Memory B cell (primary cell): ENCODE measurements at regions not wholly inside any gene's neighbourhood (a gene's known extent, or its start where the extent isn't known, plus 50 kb on each side); places are given as distances from the start of the nearest gene placed in this dataset.

Source experiments
- ATAC-seq: fragments of 150-1000 bp; cut with Tn5 transposase; 2 replicates; pipeline ENCODE4 v1.10.0; 2021; ENCODE audit warnings: low read depth, mild to moderate bottlenecking, moderate library complexity
- DNase-seq, 2 donors: peaks; one replicate each; pipeline ENCODE4 v3.0.0; 2022; ENCODE audit warnings: low spot score in 2 of 2
- H3K27ac Mint-ChIP-seq: one replicate; pipeline ENCODE4 v1.8.0; 2022; ENCODE audit warnings: mild to moderate bottlenecking, moderate library complexity, mixed read lengths
- H3K27me3 Mint-ChIP-seq: one replicate; pipeline ENCODE4 v1.8.0; 2022; ENCODE audit warnings: mixed read lengths
- H3K36me3 Mint-ChIP-seq: one replicate; pipeline ENCODE4 v1.8.0; 2022; ENCODE audit warnings: mild to moderate bottlenecking, mixed read lengths
- H3K4me1 Mint-ChIP-seq: one replicate; pipeline ENCODE4 v1.8.0; 2022; ENCODE audit warnings: mixed read lengths
- H3K4me3 Mint-ChIP-seq: one replicate; pipeline ENCODE4 v1.8.0; 2022; ENCODE audit warnings: mild to moderate bottlenecking, moderate library complexity, mixed read lengths
- H3K9me3 Mint-ChIP-seq: one replicate; pipeline ENCODE4 v1.8.0; 2022; ENCODE audit warnings: mixed read lengths

DNA sequence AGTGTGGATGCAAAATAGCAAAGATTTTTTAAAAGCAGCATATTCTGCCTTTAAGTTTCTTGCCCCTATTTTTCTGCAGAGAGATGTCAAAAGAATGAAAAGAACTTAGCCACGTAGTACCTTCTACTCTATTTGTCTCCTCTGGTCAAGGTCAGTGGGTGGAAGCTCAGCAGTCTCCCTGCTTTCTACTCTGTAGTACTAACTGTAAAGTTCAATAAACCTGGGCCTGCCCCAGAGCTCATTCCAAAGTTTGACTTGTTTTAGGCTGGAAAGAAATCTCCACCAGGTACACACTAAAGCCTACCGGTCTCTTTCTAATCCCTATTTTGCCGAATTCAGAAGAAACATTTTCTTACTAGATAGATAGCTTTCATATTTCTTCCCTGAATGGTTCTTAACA lies 247.9 kb upstream of the ARHGAP20 start:
- Mint-ChIP-seq H3K4me3 (no peak overlapping the region), H3K9me3 (no peaks in the 10 kb centered on the region), H3K36me3 (no peaks in the 10 kb centered on the region), H3K27me3 (peaks cover 4% of the 10 kb centered on the region), H3K4me1 (peaks cover 4% of the 10 kb centered on the region), H3K27ac (no peak overlapping the region)
- no peak for ATAC-seq
- DNase-seq: no peak

GRCh38 chr11:110958216-110958615 lies 246.0 kb upstream of the ARHGAP20 start:
- H3K4me3 Mint-ChIP-seq: no peak overlapping the region
- H3K27me3 Mint-ChIP-seq: peaks cover 6% of the 10 kb centered on the region
- no peak overlapping the region for H3K27ac Mint-ChIP-seq
- no peaks in the 10 kb centered on the region for H3K9me3 Mint-ChIP-seq
- peaks cover 4% of the 10 kb centered on the region for H3K4me1 Mint-ChIP-seq
- H3K36me3 Mint-ChIP-seq: no peaks in the 10 kb centered on the region
- no peak for ATAC-seq
- no peak for DNase-seq

GRCh38 chr11:110955776-110956175 lies 243.5 kb upstream of the ARHGAP20 start:
- H3K27me3 Mint-ChIP-seq: peaks cover 6% of the 10 kb centered on the region
- DNase-seq (no peak), ATAC-seq (no peak)
- no peaks in the 10 kb centered on the region for H3K36me3 Mint-ChIP-seq
- no peak overlapping the region for H3K27ac Mint-ChIP-seq
- H3K4me1 Mint-ChIP-seq: peaks cover 4% of the 10 kb centered on the region
- no peak overlapping the region for H3K4me3 Mint-ChIP-seq
- H3K9me3 Mint-ChIP-seq: no peaks in the 10 kb centered on the region

GRCh38 chr11:110951950-110952503 lies 239.8 kb upstream of the ARHGAP20 start:
- H3K4me1 Mint-ChIP-seq: peaks cover 2% of the 10 kb centered on the region
- H3K36me3 Mint-ChIP-seq: peaks cover 2% of the 10 kb centered on the region
- no peak overlapping the region for H3K4me3 Mint-ChIP-seq
- H3K27ac Mint-ChIP-seq: no peak overlapping the region
- ATAC-seq (no peak), DNase-seq (no peak)
- H3K9me3 Mint-ChIP-seq: peaks cover 1% of the 10 kb centered on the region
- peaks cover 5% of the 10 kb centered on the region for H3K27me3 Mint-ChIP-seq

DNA sequence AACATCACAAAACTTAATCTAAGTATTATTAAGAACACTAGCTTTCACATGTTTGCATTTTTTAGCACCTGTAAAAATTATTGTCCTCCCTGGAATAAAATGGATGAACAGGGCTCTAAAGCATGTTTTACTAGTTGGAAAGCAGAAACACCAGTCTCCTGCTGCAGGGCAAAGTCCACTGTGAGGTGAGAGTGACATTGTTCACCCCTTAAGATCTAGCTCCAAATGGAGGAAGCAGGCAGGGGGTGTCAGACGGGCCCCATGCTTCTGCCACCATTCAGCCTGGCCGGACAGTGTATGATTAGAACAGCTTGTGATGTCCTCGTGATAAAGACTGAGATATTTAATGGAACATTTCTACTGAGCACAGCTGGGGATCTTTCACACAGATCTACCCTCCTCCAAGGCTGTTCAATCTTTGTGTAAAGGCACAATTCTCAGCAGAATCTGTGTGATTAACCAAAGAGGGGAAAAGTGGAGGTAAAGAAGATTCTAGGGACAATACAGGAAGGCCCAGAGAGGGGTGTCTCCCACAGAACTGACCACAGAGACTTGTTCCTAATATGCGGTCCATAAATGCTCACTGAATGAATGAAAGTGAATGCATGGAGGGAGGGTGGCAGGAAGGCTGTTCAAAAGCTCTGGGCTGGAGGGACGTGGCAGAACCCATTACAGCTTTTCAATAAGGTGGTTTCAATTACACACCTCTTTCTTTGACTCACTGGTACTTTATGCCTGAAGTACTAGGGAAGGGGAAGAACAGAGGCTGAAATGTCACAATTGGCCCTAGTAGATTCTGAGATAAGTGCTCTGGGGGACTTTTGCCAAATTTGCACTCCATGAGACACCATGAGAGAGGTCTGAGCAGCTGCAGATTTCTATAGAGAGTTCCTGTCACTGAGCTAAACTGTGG lies 239.1 kb upstream of the ARHGAP20 start:
- Mint-ChIP-seq H3K27ac (no peak overlapping the region), H3K36me3 (peaks cover 2% of the 10 kb centered on the region), H3K4me3 (no peak overlapping the region), H3K4me1 (peaks cover 2% of the 10 kb centered on the region), H3K9me3 (peaks cover 1% of the 10 kb centered on the region), H3K27me3 (peaks cover 2% of the 10 kb centered on the region)
- DNase-seq (no peak), ATAC-seq (no peak)

DNA sequence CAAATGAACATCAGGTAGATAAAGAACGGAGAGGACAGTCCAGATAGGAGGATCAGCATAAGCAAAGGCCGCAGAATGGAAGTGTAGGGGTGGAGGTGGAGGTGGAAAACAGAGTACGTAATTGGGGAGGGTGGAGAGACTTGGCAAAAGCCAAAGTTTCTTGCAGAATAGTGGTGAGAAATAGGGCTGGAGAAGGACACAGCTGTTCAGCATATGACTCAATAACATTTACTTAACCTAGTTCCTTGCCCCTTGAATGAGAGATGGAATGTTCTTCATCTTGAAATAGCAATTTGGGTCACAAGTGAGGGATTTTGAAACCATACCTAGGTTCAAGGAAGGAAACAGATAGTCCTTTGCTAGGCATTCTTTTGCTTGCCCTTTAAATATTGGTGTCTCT lies 235.9 kb upstream of the ARHGAP20 start:
- Mint-ChIP-seq H3K36me3 (peaks cover 2% of the 10 kb centered on the region), H3K27ac (no peak overlapping the region), H3K4me3 (no peak overlapping the region), H3K9me3 (peaks cover 3% of the 10 kb centered on the region), H3K4me1 (peaks cover 2% of the 10 kb centered on the region), H3K27me3 (peaks cover 3% of the 10 kb centered on the region)
- ATAC-seq: no peak
- DNase-seq: no peak

DNA sequence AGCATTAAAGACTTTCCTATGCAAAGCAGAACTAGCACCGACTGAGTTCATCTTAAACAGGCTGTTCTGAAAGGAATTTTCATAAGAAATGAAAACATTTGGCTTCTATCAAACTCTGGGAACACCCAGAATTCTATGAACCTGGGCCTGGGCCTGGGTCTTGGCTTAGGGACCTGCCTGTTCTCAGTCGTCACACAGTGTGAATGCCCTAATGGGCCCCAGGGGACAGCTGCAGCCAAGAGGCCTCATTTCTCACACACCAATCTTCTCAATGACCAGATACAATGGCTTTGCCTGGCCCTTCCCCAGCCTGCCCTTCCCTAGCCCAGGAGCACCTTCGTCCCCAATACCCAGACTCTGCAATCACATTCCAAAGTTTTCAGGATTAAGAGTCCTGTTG lies 234.9 kb upstream of the ARHGAP20 start:
- Mint-ChIP-seq H3K27me3 (peaks cover 3% of the 10 kb centered on the region), H3K9me3 (peaks cover 3% of the 10 kb centered on the region), H3K4me3 (no peak overlapping the region), H3K27ac (no peak overlapping the region), H3K36me3 (peaks cover 2% of the 10 kb centered on the region), H3K4me1 (peaks cover 2% of the 10 kb centered on the region)
- DNase-seq: no peak
- no peak for ATAC-seq

DNA sequence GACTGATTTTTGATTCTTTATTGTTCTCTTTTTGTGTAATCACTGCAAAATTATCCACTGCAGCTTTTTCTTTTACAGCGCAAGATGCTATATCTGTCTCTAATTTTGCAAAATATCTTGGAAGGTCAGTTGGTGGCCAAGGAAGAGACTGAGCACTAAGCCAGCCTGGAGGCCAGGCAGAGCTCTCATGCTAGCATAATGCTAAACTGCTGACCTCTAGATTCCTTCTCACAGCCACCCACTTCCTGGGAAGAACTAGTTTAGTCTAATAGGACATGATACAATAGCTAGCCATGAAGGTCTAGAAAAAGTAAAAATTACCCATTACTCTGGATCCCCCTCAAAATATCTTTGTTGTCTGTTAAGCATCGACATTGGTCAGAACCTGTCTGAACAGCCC lies 227.2 kb upstream of the ARHGAP20 start:
- no peaks in the 10 kb centered on the region for H3K36me3 Mint-ChIP-seq
- ATAC-seq (no peak), DNase-seq (no peak)
- H3K27ac Mint-ChIP-seq: no peak overlapping the region
- H3K9me3 Mint-ChIP-seq: peaks cover 2% of the 10 kb centered on the region
- H3K27me3 Mint-ChIP-seq: peaks cover 3% of the 10 kb centered on the region
- no peak overlapping the region for H3K4me3 Mint-ChIP-seq
- peaks cover 4% of the 10 kb centered on the region for H3K4me1 Mint-ChIP-seq

- H3K4me1 Mint-ChIP-seq: peaks cover 3% of the 10 kb centered on the region
- no peak overlapping the region for H3K27ac Mint-ChIP-seq
- ATAC-seq: no peak
- no peaks in the 10 kb centered on the region for H3K9me3 Mint-ChIP-seq
- H3K36me3 Mint-ChIP-seq: no peaks in the 10 kb centered on the region
- H3K27me3 Mint-ChIP-seq: peaks cover 2% of the 10 kb centered on the region
- no peak overlapping the region for H3K4me3 Mint-ChIP-seq
- DNase-seq: no peak
Observed at GRCh38 chr11:110935018-110935640, 222.9 kb upstream of the ARHGAP20 start.

DNA sequence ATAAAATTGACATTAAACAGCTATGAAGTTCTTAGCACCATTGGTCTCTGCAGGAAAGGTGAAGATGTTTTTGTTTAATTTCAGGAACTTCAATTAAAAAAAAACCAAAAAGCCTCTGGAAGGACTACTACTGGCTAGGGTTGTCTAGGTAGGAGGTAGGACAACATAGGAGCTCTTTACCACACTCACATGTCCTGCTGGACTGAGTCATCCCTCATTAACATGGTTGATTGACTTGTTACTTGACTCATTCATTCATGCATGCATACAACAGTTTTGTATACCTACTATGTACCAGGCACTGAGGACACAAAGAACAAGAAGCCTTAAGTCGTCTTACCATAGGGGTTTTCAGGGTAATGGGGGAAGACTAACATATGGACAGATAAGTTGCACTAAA lies 216.9 kb upstream of the ARHGAP20 start:
- Mint-ChIP-seq H3K27me3 (peaks cover 4% of the 10 kb centered on the region), H3K4me3 (no peak overlapping the region), H3K27ac (no peak overlapping the region), H3K9me3 (no peaks in the 10 kb centered on the region), H3K4me1 (peaks cover 8% of the 10 kb centered on the region), H3K36me3 (peaks cover 2% of the 10 kb centered on the region)
- no peak for ATAC-seq
- no peak for DNase-seq

- Mint-ChIP-seq H3K9me3 (no peaks in the 10 kb centered on the region), H3K4me1 (peaks cover 8% of the 10 kb centered on the region), H3K27me3 (peaks cover 4% of the 10 kb centered on the region), H3K4me3 (no peak overlapping the region), H3K36me3 (peaks cover 2% of the 10 kb centered on the region), H3K27ac (no peak overlapping the region)
- no peak for DNase-seq
- ATAC-seq: no peak
Observed at GRCh38 chr11:110928391-110928790, 216.2 kb upstream of the ARHGAP20 start.

DNA sequence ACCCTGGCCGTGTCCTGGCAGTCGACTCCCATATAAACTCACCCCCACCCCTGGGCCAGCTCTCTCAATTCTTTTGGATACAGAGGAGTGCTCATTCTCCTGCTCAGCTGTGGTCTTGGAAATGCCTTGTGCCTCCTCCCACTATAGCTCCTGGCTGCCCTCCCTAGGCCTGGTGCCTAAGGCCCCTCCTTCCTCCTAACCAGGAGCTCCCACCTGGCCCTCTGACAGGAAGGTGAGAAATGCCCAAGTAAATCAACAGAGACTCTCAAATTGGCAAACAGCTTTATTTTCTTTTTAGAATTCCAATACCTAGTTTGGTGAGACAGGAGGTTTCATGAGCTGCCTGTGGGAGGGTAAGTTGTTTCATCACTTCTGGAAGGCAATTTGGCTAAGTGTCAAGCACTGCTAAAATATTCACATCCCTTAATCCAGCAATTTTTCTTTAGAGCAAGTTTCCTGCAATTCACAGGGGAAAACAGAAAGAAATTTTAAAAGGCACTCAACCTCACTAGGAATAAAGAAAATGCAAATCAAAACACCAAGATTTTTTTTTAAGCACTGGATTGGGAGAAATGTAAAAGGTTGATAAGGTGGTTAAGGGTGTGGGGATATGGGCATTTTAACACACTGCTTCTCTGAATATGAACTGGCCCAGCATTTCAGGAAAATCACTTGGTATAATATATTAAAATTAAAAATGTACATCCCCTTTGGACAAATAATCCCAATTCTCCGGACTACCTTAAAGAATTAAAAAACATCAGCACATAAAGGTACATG lies 209.7 kb upstream of the ARHGAP20 start:
- Mint-ChIP-seq H3K4me3 (no peak overlapping the region), H3K9me3 (peaks cover 1% of the 10 kb centered on the region), H3K27ac (no peak overlapping the region), H3K36me3 (peaks cover 4% of the 10 kb centered on the region), H3K4me1 (peaks cover 19% of the 10 kb centered on the region), H3K27me3 (no peaks in the 10 kb centered on the region)
- no peak for ATAC-seq
- no peak for DNase-seq

DNA sequence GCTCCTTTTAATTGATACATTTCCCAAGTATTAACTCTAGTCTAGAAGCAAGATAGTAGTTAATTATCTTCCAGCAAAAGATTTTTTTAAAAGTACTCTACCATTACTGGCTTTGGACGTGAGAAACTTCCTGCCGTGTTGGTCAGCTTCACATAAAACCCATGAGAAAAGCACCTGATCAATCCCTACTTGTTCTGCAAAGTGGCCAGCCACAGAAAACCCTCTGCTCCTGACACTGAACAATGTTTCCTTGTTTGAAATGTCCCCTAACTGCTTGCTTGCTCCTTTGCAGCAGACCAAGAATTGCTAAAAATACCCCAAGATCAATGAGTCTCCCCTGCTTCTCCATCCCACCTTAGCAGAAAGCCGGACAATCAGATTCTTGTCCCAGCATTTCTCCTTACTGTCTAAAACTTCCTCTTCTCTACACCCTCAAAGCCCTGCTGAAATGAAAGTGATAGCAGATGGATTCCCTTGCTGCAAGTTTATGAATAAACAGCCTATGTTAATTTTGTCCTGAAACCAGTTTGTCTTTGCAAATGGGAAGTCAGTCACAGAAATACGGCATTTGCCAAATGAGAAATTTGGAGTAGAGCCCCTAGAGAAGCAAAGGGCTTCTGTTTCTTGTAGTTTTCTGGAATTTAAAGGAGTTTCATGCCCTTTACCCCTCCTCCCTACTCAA lies 207.1 kb upstream of the ARHGAP20 start:
- Mint-ChIP-seq H3K27me3 (no peaks in the 10 kb centered on the region), H3K4me1 (peaks cover 19% of the 10 kb centered on the region), H3K36me3 (peaks cover 3% of the 10 kb centered on the region), H3K27ac (no peak overlapping the region), H3K9me3 (peaks cover 3% of the 10 kb centered on the region), H3K4me3 (no peak overlapping the region)
- ATAC-seq: peak; percentile 76
- DNase-seq: no peak
